ENCODE measurements at regions not wholly inside any gene's neighbourhood (a gene's known extent, or its start where the extent isn't known, plus 50 kb on each side); places are given as distances from the start of the nearest gene placed in this dataset.
"Not testable (repeated sequence)": the region's sequence is repeated elsewhere in the genome, so short reads cannot be mapped to it uniquely, and the experiment has no call there.

DNA sequence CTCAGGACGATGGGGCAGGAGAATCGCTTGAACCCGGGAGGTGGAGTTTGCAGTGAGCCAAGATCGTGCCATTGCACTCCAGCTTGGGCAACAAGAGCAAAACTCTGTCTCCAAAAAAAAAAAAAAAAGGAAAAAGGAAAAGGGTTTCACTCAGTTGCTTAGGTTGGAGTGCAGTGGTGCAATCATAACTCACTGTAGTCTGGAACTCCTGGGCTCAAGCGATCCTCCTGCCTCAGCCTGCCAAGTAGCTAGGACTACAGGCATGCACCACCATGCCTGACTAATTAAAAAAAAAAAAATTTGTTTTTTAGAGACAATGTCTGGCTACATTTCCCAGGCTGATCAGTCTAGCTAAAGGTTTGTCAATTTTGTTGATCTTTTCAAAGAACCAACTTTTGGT, 76.7 kb downstream of the TMEM270 start:
- TF ChIP-seq, protein P1, sequence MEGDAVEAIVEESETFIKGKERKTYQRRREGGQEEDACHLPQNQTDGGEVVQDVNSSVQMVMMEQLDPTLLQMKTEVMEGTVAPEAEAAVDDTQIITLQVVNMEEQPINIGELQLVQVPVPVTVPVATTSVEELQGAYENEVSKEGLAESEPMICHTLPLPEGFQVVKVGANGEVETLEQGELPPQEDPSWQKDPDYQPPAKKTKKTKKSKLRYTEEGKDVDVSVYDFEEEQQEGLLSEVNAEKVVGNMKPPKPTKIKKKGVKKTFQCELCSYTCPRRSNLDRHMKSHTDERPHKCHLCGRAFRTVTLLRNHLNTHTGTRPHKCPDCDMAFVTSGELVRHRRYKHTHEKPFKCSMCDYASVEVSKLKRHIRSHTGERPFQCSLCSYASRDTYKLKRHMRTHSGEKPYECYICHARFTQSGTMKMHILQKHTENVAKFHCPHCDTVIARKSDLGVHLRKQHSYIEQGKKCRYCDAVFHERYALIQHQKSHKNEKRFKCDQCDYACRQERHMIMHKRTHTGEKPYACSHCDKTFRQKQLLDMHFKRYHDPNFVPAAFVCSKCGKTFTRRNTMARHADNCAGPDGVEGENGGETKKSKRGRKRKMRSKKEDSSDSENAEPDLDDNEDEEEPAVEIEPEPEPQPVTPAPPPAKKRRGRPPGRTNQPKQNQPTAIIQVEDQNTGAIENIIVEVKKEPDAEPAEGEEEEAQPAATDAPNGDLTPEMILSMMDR (IDR thresholded peaks at IDR 0.05) = not testable (repeated sequence)
- not testable (repeated sequence) for TF ChIP-seq POLR2A (IDR thresholded peaks at IDR 0.05)
